ENCODE measurements at regions not wholly inside any gene's neighbourhood (a gene's known extent, or its start where the extent isn't known, plus 50 kb on each side); places are given as distances from the start of the nearest gene placed in this dataset.

DNA sequence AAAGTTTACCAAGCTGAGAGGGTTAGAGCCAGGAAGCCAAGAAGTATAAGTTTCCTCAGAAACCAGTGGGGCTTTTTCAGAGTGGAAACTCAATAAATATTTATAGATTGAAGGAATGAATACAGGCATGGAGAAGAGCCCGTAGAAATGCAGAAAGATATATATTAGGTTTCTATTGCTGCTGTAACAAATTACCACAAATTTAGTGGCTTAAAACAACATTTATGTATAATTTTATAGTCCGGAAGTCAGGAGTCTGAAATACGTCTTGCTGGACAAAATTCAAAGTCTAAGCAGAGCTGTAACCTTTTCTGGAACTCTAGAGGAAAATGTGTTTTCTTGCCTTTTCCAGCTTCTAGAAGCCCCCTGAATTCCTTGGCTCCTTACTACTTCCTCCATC, 107.3 kb upstream of the SEMA3D start:
- WGBS (ENCODE audit: insufficient coverage, low lambda C conversion rate): 83% methylated on average over 1 of the region's 3 CpGs
- Histone ChIP-seq H3K4me1 (ENCODE audit: control insufficient read depth, insufficient read depth, low read length) (no peaks in the 10 kb centered on the region), H3K27ac (ENCODE audit: low read length) (no peak overlapping the region), H3K4me3 (ENCODE audit: low read length) (no peak overlapping the region), H3K27me3 (ENCODE audit: control insufficient read depth, insufficient read depth, low read length) (no peaks in the 10 kb centered on the region), H3K9me3 (ENCODE audit: control insufficient read depth, low read depth, low read length) (no peaks in the 10 kb centered on the region), H3K36me3 (ENCODE audit: control insufficient read depth, insufficient read depth, low read length) (no peaks in the 10 kb centered on the region)
- no peak for DNase-seq

DNA sequence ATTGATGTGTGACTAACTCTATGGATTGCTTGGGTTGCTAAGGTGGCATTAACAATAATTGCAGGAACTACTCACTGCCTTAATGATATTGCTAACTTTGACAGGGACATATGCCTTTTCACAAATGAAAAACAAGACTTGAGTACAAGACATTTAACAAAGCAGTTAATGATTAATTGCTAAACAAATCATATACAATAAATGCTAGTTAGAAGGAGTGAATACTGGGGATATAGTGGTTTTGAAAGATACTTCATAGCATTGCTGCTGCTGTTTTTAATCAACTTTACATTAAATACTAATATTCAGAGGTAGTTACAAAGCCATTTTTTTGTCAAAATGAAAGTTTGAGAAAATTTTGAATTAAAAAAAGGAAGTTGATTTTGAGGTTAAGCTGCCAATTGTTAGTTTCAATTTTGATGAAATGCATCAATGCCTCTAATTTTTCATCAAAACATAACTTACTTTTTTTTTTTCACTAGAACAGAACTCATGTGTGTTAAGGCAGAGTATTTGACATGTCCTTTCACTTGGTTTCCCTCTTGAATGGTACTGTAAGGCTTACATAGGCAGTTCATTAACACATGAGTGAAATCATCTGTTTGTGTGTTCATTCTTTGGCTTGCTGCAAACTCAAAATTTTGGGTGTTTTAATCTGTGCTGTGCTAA, 106.2 kb upstream of the SEMA3D start:
- Histone ChIP-seq H3K36me3 (ENCODE audit: control insufficient read depth, insufficient read depth, low read length) (no peaks in the 10 kb centered on the region), H3K9me3 (ENCODE audit: control insufficient read depth, low read depth, low read length) (no peaks in the 10 kb centered on the region)
- no peak for DNase-seq

DNA sequence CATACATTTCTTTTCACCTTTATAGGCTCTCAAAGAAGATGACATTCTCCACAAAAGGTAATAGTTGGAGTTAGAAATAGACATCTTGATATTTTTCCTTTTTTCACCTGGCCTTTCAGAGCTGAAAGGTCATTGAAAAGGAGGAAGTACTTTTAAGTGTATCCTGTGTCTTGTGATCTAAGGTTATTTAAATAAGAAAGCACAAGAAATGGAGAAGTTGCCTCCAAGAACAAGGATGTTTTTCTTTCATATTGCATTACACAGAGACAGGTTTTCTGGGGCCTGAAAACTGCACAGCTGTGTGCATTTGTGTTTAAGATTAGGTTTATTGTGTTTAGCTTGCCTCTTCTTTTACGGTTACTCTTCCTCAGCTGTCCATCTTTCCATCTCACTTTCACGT, 103.4 kb upstream of the SEMA3D start:
- Histone ChIP-seq H3K27me3 (ENCODE audit: control insufficient read depth, insufficient read depth, low read length) (no peaks in the 10 kb centered on the region), H3K4me3 (ENCODE audit: low read length) (no peak overlapping the region), H3K4me1 (ENCODE audit: control insufficient read depth, insufficient read depth, low read length) (no peaks in the 10 kb centered on the region), H3K36me3 (ENCODE audit: control insufficient read depth, insufficient read depth, low read length) (no peaks in the 10 kb centered on the region), H3K9me3 (ENCODE audit: control insufficient read depth, low read depth, low read length) (no peaks in the 10 kb centered on the region), H3K27ac (ENCODE audit: low read length) (no peak overlapping the region)
- no peak for DNase-seq
- WGBS (ENCODE audit: insufficient coverage, low lambda C conversion rate): 20% methylated on average over 1 of the region's 2 CpGs

More for the DNA sequence above, 106.2 kb upstream of the SEMA3D start:
- Histone ChIP-seq H3K4me1 (ENCODE audit: control insufficient read depth, insufficient read depth, low read length) (no peaks in the 10 kb centered on the region), H3K27me3 (ENCODE audit: control insufficient read depth, insufficient read depth, low read length) (no peaks in the 10 kb centered on the region), H3K4me3 (ENCODE audit: low read length) (no peak overlapping the region), H3K27ac (ENCODE audit: low read length) (no peak overlapping the region)

DNA sequence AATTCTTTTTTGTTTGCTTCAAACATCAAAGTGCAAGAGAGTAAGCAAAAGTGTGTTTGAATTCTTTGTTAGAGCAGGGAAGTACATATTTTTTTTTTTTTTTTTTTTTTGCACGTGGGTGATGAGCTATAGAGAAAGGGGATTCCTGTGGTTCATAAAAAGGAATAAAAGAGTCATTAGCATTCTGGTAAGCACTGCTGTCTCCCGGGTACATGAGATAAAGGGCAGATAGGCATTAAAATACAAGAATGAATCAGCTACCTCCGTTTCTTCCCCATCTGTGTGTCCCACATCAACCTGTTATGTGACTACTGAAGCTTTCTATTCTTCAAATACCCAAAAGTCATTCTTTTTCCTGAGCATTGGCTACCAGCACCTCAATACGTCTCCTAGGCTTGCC, 102.4 kb upstream of the SEMA3D start:
- Histone ChIP-seq H3K4me3 (ENCODE audit: low read length) (no peak overlapping the region), H3K27me3 (ENCODE audit: control insufficient read depth, insufficient read depth, low read length) (no peaks in the 10 kb centered on the region), H3K4me1 (ENCODE audit: control insufficient read depth, insufficient read depth, low read length) (no peaks in the 10 kb centered on the region), H3K9me3 (ENCODE audit: control insufficient read depth, low read depth, low read length) (no peaks in the 10 kb centered on the region), H3K36me3 (ENCODE audit: control insufficient read depth, insufficient read depth, low read length) (no peaks in the 10 kb centered on the region), H3K27ac (ENCODE audit: low read length) (no peak overlapping the region)
- WGBS (ENCODE audit: insufficient coverage, low lambda C conversion rate): 67% methylated on average over 2 of the region's 4 CpGs
- DNase-seq: no peak

DNA sequence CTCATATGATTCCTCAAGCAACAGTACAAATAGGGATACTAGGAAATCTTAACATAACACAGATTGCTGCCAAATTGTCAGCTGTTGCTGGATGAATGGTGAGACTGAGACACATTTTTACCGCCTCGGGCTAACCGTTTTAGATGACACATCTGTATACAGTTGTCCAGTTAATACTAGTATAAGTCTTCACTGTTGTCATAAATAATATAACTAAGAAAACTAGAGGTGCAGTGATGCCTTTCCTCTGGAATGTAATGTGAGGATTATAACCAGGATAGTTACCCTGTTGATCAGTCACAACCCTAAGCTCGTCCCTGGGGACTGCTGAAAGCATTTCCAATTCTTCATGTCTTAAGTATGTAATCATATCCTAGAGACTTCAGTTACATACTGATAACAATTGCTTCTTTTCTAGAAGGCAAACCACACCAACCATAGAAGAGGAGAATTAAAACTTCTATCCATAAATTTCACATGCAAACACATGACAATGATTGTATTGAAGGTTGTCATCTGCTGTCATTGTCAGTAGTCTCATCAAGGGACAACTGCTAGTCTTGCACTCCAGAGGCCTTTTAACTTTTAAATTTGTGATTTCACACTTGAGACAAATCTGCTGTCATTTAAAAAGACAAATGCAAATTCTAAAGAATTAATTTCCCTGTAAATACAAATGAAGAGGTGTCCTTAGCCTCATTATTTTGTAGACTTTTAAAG, 100.4 kb upstream of the SEMA3D start:
- Histone ChIP-seq H3K27ac (ENCODE audit: low read length) (no peak overlapping the region), H3K36me3 (ENCODE audit: control insufficient read depth, insufficient read depth, low read length) (no peaks in the 10 kb centered on the region), H3K4me3 (ENCODE audit: low read length) (no peak overlapping the region), H3K4me1 (ENCODE audit: control insufficient read depth, insufficient read depth, low read length) (no peaks in the 10 kb centered on the region), H3K27me3 (ENCODE audit: control insufficient read depth, insufficient read depth, low read length) (no peaks in the 10 kb centered on the region), H3K9me3 (ENCODE audit: control insufficient read depth, low read depth, low read length) (no peaks in the 10 kb centered on the region)
- WGBS (ENCODE audit: insufficient coverage, low lambda C conversion rate): no CpG with 5 or more reads among the region's 4 CpGs
- DNase-seq: no peak

DNA sequence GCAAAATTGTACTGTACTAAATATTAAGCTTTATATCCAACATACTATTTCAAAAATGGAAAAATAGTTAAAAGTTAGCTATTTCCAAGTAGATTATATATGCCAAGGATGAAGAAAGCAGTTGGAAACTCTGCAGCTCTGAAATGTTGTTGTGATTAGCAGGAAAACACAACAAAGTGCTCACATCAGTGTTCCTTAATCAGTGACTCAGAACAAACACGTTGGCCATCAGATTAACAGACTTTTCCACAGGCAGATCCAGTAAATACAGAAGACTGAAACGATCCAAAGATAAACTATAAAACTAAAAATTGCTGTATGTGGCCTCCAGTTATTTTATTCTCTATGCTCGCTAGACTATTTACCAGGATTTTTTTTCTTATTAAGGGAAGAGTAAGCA, 99.6 kb upstream of the SEMA3D start:
- Histone ChIP-seq H3K27me3 (ENCODE audit: control insufficient read depth, insufficient read depth, low read length) (no peaks in the 10 kb centered on the region), H3K9me3 (ENCODE audit: control insufficient read depth, low read depth, low read length) (no peaks in the 10 kb centered on the region), H3K4me1 (ENCODE audit: control insufficient read depth, insufficient read depth, low read length) (no peaks in the 10 kb centered on the region), H3K36me3 (ENCODE audit: control insufficient read depth, insufficient read depth, low read length) (no peaks in the 10 kb centered on the region), H3K27ac (ENCODE audit: low read length) (no peak overlapping the region), H3K4me3 (ENCODE audit: low read length) (no peak overlapping the region)
- DNase-seq: no peak
- WGBS (ENCODE audit: insufficient coverage, low lambda C conversion rate): 44% methylated on average over 2 of the region's 3 CpGs

DNA sequence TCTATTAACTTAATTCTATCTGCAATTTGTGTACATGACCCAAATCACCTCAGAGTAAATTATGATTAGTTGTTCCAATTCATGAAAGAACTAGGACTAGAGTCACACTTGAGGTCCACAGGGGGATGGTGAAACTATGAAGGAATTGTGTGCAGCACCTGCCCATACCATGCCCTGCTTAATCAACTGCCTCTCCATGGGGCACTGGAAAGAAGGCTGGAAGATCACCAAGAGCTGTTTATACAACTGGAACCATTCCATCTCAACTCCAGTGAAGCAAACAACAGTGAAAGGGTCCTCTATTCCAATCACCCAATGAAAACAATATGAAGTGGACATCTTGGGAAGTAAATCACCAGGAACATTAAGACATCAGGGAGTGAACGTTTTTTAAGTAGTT, 98.7 kb upstream of the SEMA3D start:
- WGBS (ENCODE audit: insufficient coverage, low lambda C conversion rate): 60% methylated on average over 1 of the region's 1 CpG
- H3K27ac ChIP-seq (ENCODE audit: low read length): no peak overlapping the region
- H3K4me3 ChIP-seq (ENCODE audit: low read length): no peak overlapping the region
- H3K36me3 ChIP-seq (ENCODE audit: control insufficient read depth, insufficient read depth, low read length): no peaks in the 10 kb centered on the region
- no peaks in the 10 kb centered on the region for H3K4me1 ChIP-seq (ENCODE audit: control insufficient read depth, insufficient read depth, low read length)
- no peaks in the 10 kb centered on the region for H3K9me3 ChIP-seq (ENCODE audit: control insufficient read depth, low read depth, low read length)
- DNase-seq: no peak
- H3K27me3 ChIP-seq (ENCODE audit: control insufficient read depth, insufficient read depth, low read length): no peaks in the 10 kb centered on the region

DNA sequence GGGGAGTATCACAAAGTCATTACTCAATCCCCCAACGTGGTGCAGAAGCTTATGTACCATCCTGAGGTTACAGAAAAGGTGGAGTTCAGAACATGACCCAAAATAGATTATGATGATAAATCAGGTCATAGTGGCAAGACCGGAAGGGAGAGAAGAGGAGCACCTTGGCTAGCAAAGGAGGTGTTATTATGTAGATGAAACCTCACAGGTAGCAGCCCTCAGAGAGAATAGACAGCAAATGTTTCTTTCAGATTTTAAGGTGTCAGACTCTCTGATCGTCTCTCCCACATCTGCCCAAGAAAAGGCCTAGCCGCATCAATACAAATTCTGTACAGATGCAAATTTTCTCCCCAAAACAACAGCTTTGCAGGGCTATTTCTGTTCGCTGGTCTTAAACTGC, 88.3 kb upstream of the SEMA3D start:
- WGBS (ENCODE audit: insufficient coverage, low lambda C conversion rate): no CpG with 5 or more reads among the region's 5 CpGs
- Histone ChIP-seq H3K9me3 (ENCODE audit: control insufficient read depth, low read depth, low read length) (no peaks in the 10 kb centered on the region), H3K4me3 (ENCODE audit: low read length) (no peak overlapping the region), H3K27ac (ENCODE audit: low read length) (no peak overlapping the region), H3K4me1 (ENCODE audit: control insufficient read depth, insufficient read depth, low read length) (no peaks in the 10 kb centered on the region), H3K36me3 (ENCODE audit: control insufficient read depth, insufficient read depth, low read length) (no peaks in the 10 kb centered on the region), H3K27me3 (ENCODE audit: control insufficient read depth, insufficient read depth, low read length) (no peaks in the 10 kb centered on the region)
- DNase-seq: no peak

DNA sequence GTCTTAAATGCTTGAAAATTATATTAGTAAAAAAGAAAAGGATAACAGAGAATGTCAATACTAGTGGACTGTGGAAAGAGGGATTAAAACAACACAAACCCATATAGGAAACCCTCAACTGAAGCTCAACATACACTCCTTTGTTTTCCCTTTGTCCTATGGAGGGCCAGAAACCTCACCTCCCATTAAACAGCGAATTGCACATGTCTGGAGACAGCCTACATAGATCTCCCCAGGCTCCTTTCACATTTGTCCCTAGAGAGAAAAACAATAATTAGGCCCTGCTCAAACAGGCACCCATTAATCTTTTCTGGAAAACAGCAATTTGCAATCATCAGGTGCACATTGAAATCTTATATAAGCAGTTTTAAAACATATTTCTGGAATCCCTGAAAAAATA, 87.6 kb upstream of the SEMA3D start:
- no peaks in the 10 kb centered on the region for H3K4me1 ChIP-seq (ENCODE audit: control insufficient read depth, insufficient read depth, low read length)
- no peak overlapping the region for H3K27ac ChIP-seq (ENCODE audit: low read length)
- H3K9me3 ChIP-seq (ENCODE audit: control insufficient read depth, low read depth, low read length): no peaks in the 10 kb centered on the region
- no peak for DNase-seq
- H3K4me3 ChIP-seq (ENCODE audit: low read length): no peak overlapping the region
- no CpG with 5 or more reads among the region's 1 CpG for WGBS (ENCODE audit: insufficient coverage, low lambda C conversion rate)
- H3K27me3 ChIP-seq (ENCODE audit: control insufficient read depth, insufficient read depth, low read length): no peaks in the 10 kb centered on the region
- no peaks in the 10 kb centered on the region for H3K36me3 ChIP-seq (ENCODE audit: control insufficient read depth, insufficient read depth, low read length)

DNA sequence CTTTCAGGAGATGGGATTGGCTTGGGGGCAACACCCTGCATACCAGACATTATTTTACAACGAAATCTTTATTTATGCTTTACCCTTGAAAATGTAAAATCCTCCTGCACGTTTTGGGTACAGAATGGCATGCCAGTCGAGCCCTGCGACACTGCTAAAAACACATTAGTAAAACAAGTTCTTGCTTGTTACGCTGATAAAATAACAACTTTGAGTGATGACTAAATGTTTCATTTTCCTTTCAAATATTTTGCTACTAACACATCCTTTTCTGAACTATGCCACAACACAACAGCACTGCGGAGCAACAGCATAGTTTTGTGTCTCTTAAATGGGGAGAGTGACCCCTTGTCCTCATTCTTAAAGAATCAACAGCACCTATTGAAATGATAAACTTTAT, 76.0 kb upstream of the SEMA3D start:
- Histone ChIP-seq H3K4me3 (ENCODE audit: low read length) (no peak overlapping the region), H3K27ac (ENCODE audit: low read length) (no peak overlapping the region), H3K4me1 (ENCODE audit: control insufficient read depth, insufficient read depth, low read length) (no peaks in the 10 kb centered on the region), H3K9me3 (ENCODE audit: control insufficient read depth, low read depth, low read length) (no peaks in the 10 kb centered on the region), H3K27me3 (ENCODE audit: control insufficient read depth, insufficient read depth, low read length) (no peaks in the 10 kb centered on the region), H3K36me3 (ENCODE audit: control insufficient read depth, insufficient read depth, low read length) (no peaks in the 10 kb centered on the region)
- 100% methylated on average over 1 of the region's 6 CpGs for WGBS (ENCODE audit: insufficient coverage, low lambda C conversion rate)
- no peak for DNase-seq

DNA sequence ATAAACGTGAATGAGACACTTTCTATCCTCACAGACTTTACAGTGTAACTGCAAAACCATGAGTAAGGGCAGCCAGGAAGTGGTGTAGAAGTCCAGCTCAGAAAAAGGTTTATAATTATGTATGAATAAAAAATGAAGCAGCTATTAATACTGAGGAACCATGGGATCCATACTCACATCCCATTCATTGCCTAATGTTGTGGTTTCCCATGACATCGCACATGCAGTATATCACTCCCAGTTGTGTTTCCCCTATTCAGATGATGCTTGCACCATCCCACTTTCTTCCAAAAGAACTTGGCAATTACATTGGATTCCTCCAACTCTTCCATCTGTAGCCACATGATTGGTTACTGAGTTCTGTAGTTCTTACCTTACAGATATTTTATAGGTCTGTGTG, 74.5 kb upstream of the SEMA3D start:
- Histone ChIP-seq H3K27me3 (ENCODE audit: control insufficient read depth, insufficient read depth, low read length) (no peaks in the 10 kb centered on the region), H3K4me3 (ENCODE audit: low read length) (no peak overlapping the region), H3K27ac (ENCODE audit: low read length) (no peak overlapping the region), H3K4me1 (ENCODE audit: control insufficient read depth, insufficient read depth, low read length) (no peaks in the 10 kb centered on the region), H3K9me3 (ENCODE audit: control insufficient read depth, low read depth, low read length) (no peaks in the 10 kb centered on the region), H3K36me3 (ENCODE audit: control insufficient read depth, insufficient read depth, low read length) (no peaks in the 10 kb centered on the region)
- no peak for DNase-seq
- WGBS (ENCODE audit: insufficient coverage, low lambda C conversion rate): no CpG with 5 or more reads among the region's 2 CpGs

Measured in large intestine (tissue), 3 donors.